Uterus (tissue), 3 donors: ENCODE measurements at regions not wholly inside any gene's neighbourhood (a gene's known extent, or its start where the extent isn't known, plus 50 kb on each side); places are given as distances from the start of the nearest gene placed in this dataset.
A peak's percentile ranks its signal among the peaks of the same experiment; 100 is the strongest.

Experiments
- DNase-seq, 2 donors: peaks; one replicate each; pipeline ENCODE4 v3.0.0-alpha.2; 2019 to 2020
- H3K27ac ChIP-seq, 2 donors: fragments of 200-600 bp; sonication (generic); 1 replicate in 1 of 2; 2 replicates in 1 of 2; pipeline ENCODE4 v1.5.1; 2016 to 2018
- H3K27me3 ChIP-seq, 2 donors: fragments of 200-600 bp; sonication (generic); one replicate each; pipeline ENCODE4 v1.5.1; 2018 to 2019; ENCODE audit warnings: control low read depth in 1 of 2
- H3K36me3 ChIP-seq, 2 donors: fragments of 200-600 bp; sonication (generic); one replicate each; pipeline ENCODE4 v1.5.1; 2019; ENCODE audit warnings: control low read depth in 1 of 2
- H3K4me1 ChIP-seq, 2 donors: fragments of 200-600 bp; sonication (generic); one replicate each; pipeline ENCODE4 v1.5.1; 2018 to 2019; ENCODE audit warnings: control low read depth in 1 of 2
- H3K4me3 ChIP-seq, 2 donors: fragments of 200-600 bp; sonication (generic); 1 replicate in 1 of 2; 2 replicates in 1 of 2; pipeline ENCODE4 v1.5.1; 2018 to 2019; ENCODE audit warnings: mild to moderate bottlenecking in 1 of 2
- H3K9me3 ChIP-seq, 2 donors: fragments of 200-600 bp; sonication (generic); one replicate each; pipeline ENCODE4 v1.5.1; 2019; ENCODE audit warnings: control low read depth in 1 of 2
- POLR2A ChIP-seq, 2 donors: fragments of 450-650 bp; IDR thresholded peaks; one replicate each; pipeline ENCODE4 v1.6.1; 2016; ENCODE audit warnings: antibody characterized with exemption in 2 of 2, mild to moderate bottlenecking in 1 of 2, moderate library complexity in 1 of 2
- intact Hi-C: fragments of 100-400 bp; cut with DNase I; formaldehyde crosslinking; loops from one replicate; pipeline ENCODE4 v1.15.1; 2023; ENCODE audit warnings: low total_unique reads
- TF ChIP-seq, protein P1 (sequence below), 4 experiments: fragments of 200-600 bp in 2 of 4; fragments of 450-650 bp in 2 of 4; sonication (generic) in 2 of 4; IDR thresholded peaks; one replicate each; pipeline ENCODE4 v1.5.1; 2016 to 2019; ENCODE audit warnings: antibody characterized with exemption in 4 of 4, mild to moderate bottlenecking in 2 of 4, moderate library complexity in 1 of 4
- donor health status: DM: yes; HTN: yes; CAD: no.

DNA sequence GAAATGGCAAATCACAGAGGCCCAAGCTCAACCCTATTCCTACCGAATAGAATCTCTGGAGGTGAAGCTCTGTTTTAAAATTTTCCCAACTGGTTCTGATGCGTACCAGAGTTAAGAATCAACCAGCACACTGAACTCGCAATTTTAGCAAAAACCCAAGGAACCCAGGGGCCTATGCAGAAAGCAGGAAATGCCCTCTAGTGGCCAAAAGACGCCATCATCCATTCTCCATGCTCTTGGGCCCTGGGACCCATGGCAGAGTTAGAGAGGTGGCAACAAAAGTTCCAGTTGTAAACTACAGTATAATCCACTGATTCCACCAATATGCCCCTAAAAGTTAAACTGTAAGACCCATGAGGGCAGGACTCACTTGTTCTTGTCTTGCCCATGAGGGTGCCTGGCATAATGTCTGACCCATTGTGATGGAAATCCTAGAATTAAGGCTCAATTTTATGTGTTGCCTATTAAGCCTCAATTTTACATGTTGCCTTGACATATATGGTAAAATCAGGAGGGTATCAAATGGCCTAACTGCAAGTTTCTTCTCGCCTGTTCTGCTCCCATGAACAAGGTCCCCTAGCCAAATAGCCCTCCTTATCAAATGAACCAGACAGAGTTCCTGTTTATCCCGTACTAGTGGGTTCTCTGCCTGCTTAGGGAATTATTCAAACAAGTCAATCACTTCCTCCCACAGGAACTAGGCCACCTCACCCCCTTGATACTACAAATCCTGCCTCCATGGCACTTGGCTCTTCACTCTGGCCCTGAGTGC, 137.5 kb upstream of the CPM start:
- intact Hi-C loops = no loop called here
- H3K4me3 ChIP-seq = no peak overlapping the region
- no peak overlapping the region for H3K27ac ChIP-seq
- DNase-seq = peak; percentile 28 to 29
- no peaks in the 10 kb centered on the region for H3K4me1 ChIP-seq
- H3K27me3 ChIP-seq = no peaks in the 10 kb centered on the region
- H3K36me3 ChIP-seq = no peaks in the 10 kb centered on the region
- TF ChIP-seq POLR2A (IDR thresholded peaks at IDR 0.05) = no peak
- TF ChIP-seq, protein P1, sequence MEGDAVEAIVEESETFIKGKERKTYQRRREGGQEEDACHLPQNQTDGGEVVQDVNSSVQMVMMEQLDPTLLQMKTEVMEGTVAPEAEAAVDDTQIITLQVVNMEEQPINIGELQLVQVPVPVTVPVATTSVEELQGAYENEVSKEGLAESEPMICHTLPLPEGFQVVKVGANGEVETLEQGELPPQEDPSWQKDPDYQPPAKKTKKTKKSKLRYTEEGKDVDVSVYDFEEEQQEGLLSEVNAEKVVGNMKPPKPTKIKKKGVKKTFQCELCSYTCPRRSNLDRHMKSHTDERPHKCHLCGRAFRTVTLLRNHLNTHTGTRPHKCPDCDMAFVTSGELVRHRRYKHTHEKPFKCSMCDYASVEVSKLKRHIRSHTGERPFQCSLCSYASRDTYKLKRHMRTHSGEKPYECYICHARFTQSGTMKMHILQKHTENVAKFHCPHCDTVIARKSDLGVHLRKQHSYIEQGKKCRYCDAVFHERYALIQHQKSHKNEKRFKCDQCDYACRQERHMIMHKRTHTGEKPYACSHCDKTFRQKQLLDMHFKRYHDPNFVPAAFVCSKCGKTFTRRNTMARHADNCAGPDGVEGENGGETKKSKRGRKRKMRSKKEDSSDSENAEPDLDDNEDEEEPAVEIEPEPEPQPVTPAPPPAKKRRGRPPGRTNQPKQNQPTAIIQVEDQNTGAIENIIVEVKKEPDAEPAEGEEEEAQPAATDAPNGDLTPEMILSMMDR (IDR thresholded peaks at IDR 0.05) = peak; percentile 49 to 71 (median 54)
- no peaks in the 10 kb centered on the region for H3K9me3 ChIP-seq

DNA sequence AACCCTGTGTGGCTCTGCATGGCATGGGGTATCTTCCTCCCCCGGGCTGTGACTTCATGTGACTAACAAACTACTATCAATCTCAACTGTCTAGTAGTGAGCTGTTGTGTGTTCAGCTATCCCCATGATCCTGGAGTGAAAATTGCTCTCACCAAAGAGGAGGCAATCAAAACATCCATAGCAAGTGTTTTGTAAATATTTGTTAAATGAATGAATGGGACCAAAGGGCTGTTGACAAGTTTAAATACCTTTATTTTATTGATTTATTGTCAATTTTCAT, 138.1 kb upstream of the CPM start:
- no peak for TF ChIP-seq POLR2A (IDR thresholded peaks at IDR 0.05)
- TF ChIP-seq, protein P1 (IDR thresholded peaks at IDR 0.05) = no peak
- H3K36me3 ChIP-seq = no peaks in the 10 kb centered on the region
- no peaks in the 10 kb centered on the region for H3K9me3 ChIP-seq
- no peak overlapping the region for H3K4me3 ChIP-seq
- DNase-seq = no peak
- H3K27me3 ChIP-seq = no peaks in the 10 kb centered on the region
- intact Hi-C loops = no loop called here
- no peaks in the 10 kb centered on the region for H3K4me1 ChIP-seq
- H3K27ac ChIP-seq = no peak overlapping the region

DNA sequence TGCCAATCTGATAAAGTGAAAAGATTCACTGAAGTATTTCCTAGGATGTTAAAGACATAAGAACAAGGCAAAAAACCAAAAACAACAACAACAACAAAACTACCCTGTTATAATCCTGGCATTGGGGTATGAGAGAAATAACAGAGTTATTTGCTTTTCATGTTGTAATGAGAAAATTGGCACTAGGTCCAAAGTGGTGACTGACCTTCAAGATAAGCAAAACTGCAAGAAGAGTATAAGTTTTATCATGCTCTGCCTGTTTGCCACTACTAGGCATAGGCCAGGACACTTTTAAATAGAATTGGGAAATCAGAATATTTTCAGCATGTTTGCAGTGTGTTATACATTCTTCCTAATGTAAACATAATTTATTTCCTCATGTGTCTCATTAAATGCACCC, 140.1 kb upstream of the CPM start:
- H3K27ac ChIP-seq = no peak overlapping the region
- no peak for TF ChIP-seq POLR2A (IDR thresholded peaks at IDR 0.05)
- TF ChIP-seq, protein P1 (IDR thresholded peaks at IDR 0.05) = no peak
- no peaks in the 10 kb centered on the region for H3K4me1 ChIP-seq
- no peaks in the 10 kb centered on the region for H3K9me3 ChIP-seq
- H3K36me3 ChIP-seq = no peaks in the 10 kb centered on the region
- no peak overlapping the region for H3K4me3 ChIP-seq
- intact Hi-C loops = no loop called here
- no peaks in the 10 kb centered on the region for H3K27me3 ChIP-seq
- no peak for DNase-seq

DNA sequence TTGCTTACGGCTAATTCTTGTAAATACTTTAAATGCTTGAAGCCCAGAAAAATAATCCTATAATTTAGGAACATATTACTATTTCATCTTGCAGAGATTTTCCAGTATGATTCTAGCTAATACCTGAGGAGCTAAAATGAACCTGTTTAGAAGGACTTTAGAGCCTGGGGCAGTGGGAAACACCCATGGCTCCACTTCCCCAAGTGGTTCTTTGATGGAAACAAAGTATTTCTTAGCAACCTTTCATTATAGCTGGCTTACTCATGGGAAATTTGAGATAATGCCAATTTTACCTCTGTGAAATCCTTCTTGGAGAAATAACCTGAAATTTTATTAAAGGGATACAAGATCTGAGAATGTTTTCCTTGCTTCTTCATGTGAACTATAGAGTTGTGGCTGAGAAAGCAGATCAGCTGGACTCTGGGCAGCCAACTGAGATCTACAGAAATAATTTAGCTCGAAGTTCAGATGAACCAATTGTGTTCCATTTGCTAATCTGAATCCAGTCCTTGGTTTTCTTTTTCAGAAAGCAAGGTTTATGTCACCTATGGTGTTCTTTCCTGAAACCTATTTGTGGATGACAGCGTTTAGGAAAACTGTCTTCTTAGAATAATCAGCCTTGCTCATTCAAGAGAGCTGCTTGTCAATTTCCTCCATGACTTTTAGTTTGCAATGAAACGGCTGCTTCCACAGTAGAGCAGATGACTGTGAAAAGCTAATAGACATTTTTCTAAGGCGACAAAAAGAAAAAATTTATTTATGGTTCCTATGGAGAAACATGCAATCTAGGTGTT, 141.8 kb upstream of the CPM start:
- no peak for DNase-seq
- intact Hi-C loops = no loop called here

DNA sequence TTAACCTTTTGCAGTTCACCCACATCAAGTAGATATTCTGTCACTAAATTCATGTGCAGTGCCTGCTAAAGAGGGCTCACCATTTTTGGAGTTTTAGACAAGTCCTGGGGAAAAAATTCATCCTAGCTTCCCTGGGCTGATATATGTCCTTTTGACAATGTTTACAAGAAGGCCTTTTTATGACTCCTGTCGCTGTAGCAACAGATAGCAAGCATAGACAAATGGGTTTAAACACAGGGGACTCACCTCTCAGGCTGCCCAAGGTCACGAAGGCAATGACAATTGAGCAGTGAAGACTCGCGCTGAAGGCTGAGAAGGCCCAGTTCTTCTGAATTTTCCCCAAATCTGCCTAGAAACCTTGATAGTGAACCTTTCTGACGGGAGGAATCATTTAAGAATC, 150.7 kb upstream of the CPM start:
- Histone ChIP-seq H3K4me1 (no peaks in the 10 kb centered on the region), H3K27me3 (no peaks in the 10 kb centered on the region), H3K36me3 (no peaks in the 10 kb centered on the region), H3K27ac (no peak overlapping the region), H3K4me3 (no peak overlapping the region), H3K9me3 (no peaks in the 10 kb centered on the region)
- intact Hi-C loops = no loop called here
- TF ChIP-seq, protein P1 (IDR thresholded peaks at IDR 0.05) = no peak
- no peak for TF ChIP-seq POLR2A (IDR thresholded peaks at IDR 0.05)
- no peak for DNase-seq

More for the DNA sequence above, 141.8 kb upstream of the CPM start:
- no peaks in the 10 kb centered on the region for H3K36me3 ChIP-seq
- H3K27me3 ChIP-seq = no peaks in the 10 kb centered on the region
- H3K9me3 ChIP-seq = no peaks in the 10 kb centered on the region
- no peak overlapping the region for H3K27ac ChIP-seq
- H3K4me1 ChIP-seq = no peaks in the 10 kb centered on the region
- TF ChIP-seq, protein P1 (IDR thresholded peaks at IDR 0.05) = no peak
- no peak for TF ChIP-seq POLR2A (IDR thresholded peaks at IDR 0.05)
- H3K4me3 ChIP-seq = no peak overlapping the region
